IMR-90 (cell line): ENCODE measurements at regions not wholly inside any gene's neighbourhood (a gene's known extent, or its start where the extent isn't known, plus 50 kb on each side); places are given as distances from the start of the nearest gene placed in this dataset.

Experiments used
- ATAC-seq: fragments of 200-7000 bp; cut with Tn5 transposase; 2 replicates; pipeline ENCODE4 v1.9.1; 2020; ENCODE audit warnings: low read depth, mild to moderate bottlenecking, moderate library complexity
- BruUV-seq: library from RNA; stranded (reverse); fragments of 400-500 nt; replicated peaks from 2 replicates; lab custom pipeline; 2021; lab: Mats Ljungman, UMichigan
- CTCF ChIA-PET: fragments of 300-600 bp; formaldehyde crosslinking; extraction: SDS; loops from one replicate; lab custom pipeline; 2021; ENCODE audit warnings: antibody characterized with exemption; lab: Yijun Ruan, JAX
- POLR2A ChIA-PET: fragments of 300-600 bp; sonication (Branson Sonifier 250); formaldehyde crosslinking; loops from one replicate; lab custom pipeline; 2022; ENCODE audit warnings: antibody characterized with exemption; ENCODE audit not compliant: unreplicated experiment; lab: Charles Lee
- DNase-seq: peaks from one replicate; pipeline ENCODE4 v3.0.0; 2013
- H2AFZ ChIP-seq: replicated peaks from 2 replicates; pipeline ENCODE3; 2013; ENCODE audit warnings: low read length, mild to moderate bottlenecking; ENCODE audit not compliant: poor library complexity
- H2AK5ac ChIP-seq: 2 replicates; pipeline ENCODE4 v1.6.1; 2013; ENCODE audit warnings: low read depth, low read length, inconsistent platforms
- H2AK9ac ChIP-seq: replicated peaks from 2 replicates; pipeline ENCODE3; 2013; ENCODE audit warnings: mild to moderate bottlenecking, low read depth, low read length, moderate library complexity; ENCODE audit not compliant: poor library complexity
- H2BK120ac ChIP-seq: 2 replicates; pipeline ENCODE4 v1.6.1; 2013; ENCODE audit warnings: low read depth, low read length, inconsistent platforms
- H2BK15ac ChIP-seq: 3 replicates; pipeline ENCODE4 v1.6.1; 2013; ENCODE audit warnings: low read depth, low read length, inconsistent platforms
- H2BK20ac ChIP-seq: 2 replicates; pipeline ENCODE4 v1.6.1; 2013; ENCODE audit warnings: low read depth, mild to moderate bottlenecking, inconsistent platforms, low read length, moderate library complexity
- H2BK5ac ChIP-seq: 2 replicates; pipeline ENCODE4 v1.6.1; 2013; ENCODE audit warnings: mild to moderate bottlenecking, low read depth, low read length, inconsistent platforms; ENCODE audit not compliant: poor library complexity, severe bottlenecking
- H3K14ac ChIP-seq: replicated peaks from 2 replicates; pipeline ENCODE4 v1.6.1; 2013; ENCODE audit warnings: low read depth, low read length, inconsistent platforms
- H3K18ac ChIP-seq: 2 replicates; pipeline ENCODE4 v1.6.1; 2013; ENCODE audit warnings: low read depth, low read length, control low read depth
- H3K23ac ChIP-seq: 2 replicates; pipeline ENCODE4 v1.6.1; 2013; ENCODE audit warnings: low read depth, low read length, inconsistent platforms
- H3K27ac ChIP-seq: 2 replicates; pipeline ENCODE4 v1.5.1; 2013; ENCODE audit warnings: mild to moderate bottlenecking, control low read depth, low read length; ENCODE audit not compliant: insufficient read depth
- H3K27me3 ChIP-seq: 2 replicates; pipeline ENCODE4 v1.6.1; 2013; ENCODE audit warnings: low read length; ENCODE audit not compliant: control insufficient read depth, insufficient read depth
- H3K36me3 ChIP-seq: 2 replicates; pipeline ENCODE4 v1.6.1; 2013; ENCODE audit warnings: low read length, mixed read lengths; ENCODE audit not compliant: control insufficient read depth, insufficient read depth
- H3K4ac ChIP-seq: 2 replicates; pipeline ENCODE4 v1.6.1; 2013; ENCODE audit warnings: low read depth, low read length, inconsistent platforms
- H3K4me1 ChIP-seq: 2 replicates; pipeline ENCODE4 v1.6.1; 2013; ENCODE audit warnings: low read length, mixed read lengths; ENCODE audit not compliant: control insufficient read depth, insufficient read depth
- H3K4me2 ChIP-seq: 2 replicates; pipeline ENCODE4 v1.6.1; 2013; ENCODE audit warnings: low read depth, mild to moderate bottlenecking, control low read depth, low read length, moderate library complexity
- H3K4me3 ChIP-seq: 2 replicates; pipeline ENCODE4 v1.5.1; 2013; ENCODE audit warnings: low read depth, mild to moderate bottlenecking, control low read depth, low read length, moderate library complexity; ENCODE audit not compliant: insufficient read depth
- H3K56ac ChIP-seq: 2 replicates; pipeline ENCODE4 v1.6.1; 2013; ENCODE audit warnings: low read length, inconsistent platforms; ENCODE audit not compliant: insufficient read depth; ENCODE audit errors: extremely low read depth
- H3K79me1 ChIP-seq, 2 experiments: 2 replicates each; pipeline ENCODE4 v1.6.1; 2013; ENCODE audit warnings: low read length in 2 of 2, inconsistent platforms in 1 of 2, low read depth in 1 of 2
- H3K9ac ChIP-seq: 2 replicates; pipeline ENCODE4 v1.6.1; 2013; ENCODE audit warnings: low read depth, low read length, control low read depth
- H3K9me1 ChIP-seq: 2 replicates; pipeline ENCODE4 v1.6.1; 2013; ENCODE audit warnings: low read length, inconsistent platforms; ENCODE audit not compliant: insufficient read depth
- H3K9me3 ChIP-seq: 2 replicates; pipeline ENCODE4 v1.6.1; 2013; ENCODE audit warnings: low read length; ENCODE audit not compliant: control insufficient read depth, insufficient read depth
- H4K20me1 ChIP-seq: 2 replicates; pipeline ENCODE4 v1.6.1; 2013; ENCODE audit warnings: low read length, inconsistent platforms; ENCODE audit not compliant: insufficient read depth
- H4K5ac ChIP-seq: 2 replicates; pipeline ENCODE4 v1.6.1; 2013; ENCODE audit warnings: mild to moderate bottlenecking, low read depth, low read length, control low read depth
- H4K8ac ChIP-seq, 2 experiments: 2 replicates each; pipeline ENCODE4 v1.6.1; 2013; ENCODE audit warnings: low read depth in 2 of 2, low read length in 2 of 2, control low read depth in 1 of 2, inconsistent platforms in 1 of 2
- H4K91ac ChIP-seq: 2 replicates; pipeline ENCODE4 v1.6.1; 2013; ENCODE audit warnings: low read depth, low read length, inconsistent platforms; ENCODE audit not compliant: insufficient read depth
- BHLHE40 ChIP-seq: fragments of 150-350 bp; IDR thresholded peaks from 2 replicates; pipeline ENCODE4 v1.6.1; 2016; ENCODE audit warnings: mild to moderate bottlenecking, low read depth, low read length
- CEBPB ChIP-seq: IDR thresholded peaks from 2 replicates; pipeline ENCODE4 v1.6.1; 2012; ENCODE audit warnings: low read depth, low read length, improper control_type of control experiment
- CHD1 ChIP-seq: IDR thresholded peaks from 2 replicates; pipeline ENCODE4 v1.6.1; 2012; ENCODE audit warnings: low read depth, low read length, improper control_type of control experiment
- CTCF ChIP-seq: conservative IDR thresholded peaks from 2 replicates; pipeline ENCODE4 v1.5.1; 2012; ENCODE audit warnings: mild to moderate bottlenecking, low read depth, low read length, improper control_type of control experiment
- MAFK ChIP-seq: IDR thresholded peaks from 2 replicates; pipeline ENCODE4 v1.6.1; 2012; ENCODE audit warnings: low read depth, low read length, improper control_type of control experiment
- MAZ ChIP-seq: IDR thresholded peaks from 2 replicates; pipeline ENCODE4 v1.6.1; 2012; ENCODE audit warnings: low read depth, mild to moderate bottlenecking, low read length, improper control_type of control experiment, moderate library complexity, borderline replicate concordance
- NFE2L2 ChIP-seq: fragments of 150-350 bp; IDR thresholded peaks from 2 replicates; pipeline ENCODE4 v1.6.1; 2016; ENCODE audit warnings: low read depth, mild to moderate bottlenecking, low read length
- POLR2A ChIP-seq: IDR thresholded peaks from 2 replicates; pipeline ENCODE4 v1.6.1; 2012; ENCODE audit warnings: mild to moderate bottlenecking, low read depth, low read length
- RAD21 ChIP-seq: IDR thresholded peaks from 2 replicates; pipeline ENCODE4 v1.6.1; 2012; ENCODE audit warnings: low read length, improper control_type of control experiment
- RCOR1 ChIP-seq: IDR thresholded peaks from 2 replicates; pipeline ENCODE4 v1.6.1; 2012; ENCODE audit warnings: mild to moderate bottlenecking, low read length, improper control_type of control experiment; ENCODE audit not compliant: insufficient replicate concordance
- RFX5 ChIP-seq: IDR thresholded peaks from 2 replicates; pipeline ENCODE4 v1.8.0; 2012; ENCODE audit warnings: low read depth, mild to moderate bottlenecking, low read length, moderate library complexity
- SMC3 ChIP-seq: fragments of 150-350 bp; IDR thresholded peaks from 2 replicates; pipeline ENCODE4 v1.6.1; 2016; ENCODE audit warnings: low read depth, mild to moderate bottlenecking, antibody characterized with exemption, low read length, moderate library complexity
- WGBS, 2 experiments: methylation state at CpG; one replicate each; pipeline versions ENCODE4 v1.1.5 to v1.1.7; 2013; ENCODE audit warnings: missing lambda C conversion rate in 2 of 2; ENCODE audit not compliant: insufficient read length in 1 of 2; ENCODE audit errors: extremely low coverage in 2 of 2; 5-methylcytosine and 5-hydroxymethylcytosine counted together
- dilution Hi-C: fragments of 300-500 bp; cut with HindIII; formaldehyde crosslinking; loops from one replicate; pipeline ENCODE4 v1.14.3; 2018; ENCODE audit warnings: low sequenced_read_pairs; ENCODE audit not compliant: unreplicated experiment
- in situ Hi-C: fragments of 300-500 bp; cut with MboI; formaldehyde crosslinking; loops from 3 replicates; pipeline ENCODE4 v1.14.3; 2019; ENCODE audit warnings: low sequenced_read_pairs, inconsistent platforms, mixed read lengths
- intact Hi-C: fragments of 100-400 bp; cut with micrococcal nuclease; formaldehyde crosslinking; loops from 2 replicates; pipeline ENCODE4 v1.10.0; 2022

- Histone ChIP-seq H3K79me1 (no peaks in the 10 kb centered on the region), H3K36me3 (no peaks in the 10 kb centered on the region), H3K9ac (no peak overlapping the region), H4K5ac (no peak overlapping the region), H4K20me1 (no peaks in the 10 kb centered on the region), H3K9me1 (no peaks in the 10 kb centered on the region), H3K23ac (no peak overlapping the region), H3K4ac (no peak overlapping the region), H2AK9ac (no peak overlapping the region), H2BK15ac (no peak overlapping the region), H2BK20ac (no peak overlapping the region), H3K18ac (no peak overlapping the region), H2BK5ac (no peak overlapping the region), H3K27ac (no peak overlapping the region), H3K4me3 (no peak overlapping the region), H3K4me2 (no peak overlapping the region), H3K27me3 (no peaks in the 10 kb centered on the region), H3K56ac (no peak overlapping the region), H4K8ac (no peak overlapping the region), H3K14ac (no peak overlapping the region), H3K4me1 (no peaks in the 10 kb centered on the region), H2AK5ac (no peak overlapping the region), H3K9me3 (no peaks in the 10 kb centered on the region), H2AFZ (no peak overlapping the region), H4K91ac (no peak overlapping the region), H2BK120ac (no peak overlapping the region)
- no peak for ATAC-seq
- ChIA-PET POLR2A (no interaction called here), CTCF (no interaction called here)
- TF ChIP-seq CHD1 (no peak), RAD21 (no peak), RFX5 (no peak), MAZ (no peak), POLR2A (no peak), NFE2L2 (no peak), RCOR1 (no peak), CTCF (no peak), SMC3 (no peak), CEBPB (no peak), MAFK (no peak), BHLHE40 (no peak)
- no TSS peak for BruUV-seq
- in situ Hi-C loops (no loop called here), intact Hi-C loops (no loop called here), dilution Hi-C loops (no loop called here)
- no CpG with 5 or more reads among the region's 2 CpGs for WGBS, 2 experiments
- DNase-seq, result no peak
Measured at GRCh38 chr5:67643536-67643935, 446.9 kb upstream of the CD180 start.
